Tongue (tissue), 1 donor: ENCODE measurements at regions not wholly inside any gene's neighbourhood (a gene's known extent, or its start where the extent isn't known, plus 50 kb on each side); places are given as distances from the start of the nearest gene placed in this dataset.

Experiments used
- DNase-seq: peaks from one replicate; pipeline ENCODE4 v3.0.0-alpha.2; 2015

- no peak for DNase-seq
These were observed 138.7 kb upstream of the BACH2 start for GRCh38 chr6:90435207-90435899.

GRCh38 chr6:90434094-90434493 lies 137.5 kb upstream of the BACH2 start:
- DNase-seq = no peak

GRCh38 chr6:90432937-90433336 lies 136.3 kb upstream of the BACH2 start:
- DNase-seq = no peak

- no peak for DNase-seq
These were observed 135.6 kb upstream of the BACH2 start for GRCh38 chr6:90432041-90432775.

- no peak for DNase-seq
These were observed 134.9 kb upstream of the BACH2 start for GRCh38 chr6:90431576-90431975.

- no peak for DNase-seq
These were observed 133.1 kb upstream of the BACH2 start for GRCh38 chr6:90429713-90430112.

- DNase-seq = no peak
These were observed 131.9 kb upstream of the BACH2 start for GRCh38 chr6:90428514-90428913.

- no peak for DNase-seq
These were observed 128.6 kb upstream of the BACH2 start for GRCh38 chr6:90425161-90425641.

- DNase-seq = no peak
These were observed 127.9 kb upstream of the BACH2 start for GRCh38 chr6:90424580-90424979.

GRCh38 chr6:90421666-90422065 lies 125.0 kb upstream of the BACH2 start:
- DNase-seq = no peak

GRCh38 chr6:90420500-90420899 lies 123.9 kb upstream of the BACH2 start:
- DNase-seq = no peak

GRCh38 chr6:90417385-90417784 lies 120.7 kb upstream of the BACH2 start:
- DNase-seq = no peak

GRCh38 chr6:90416322-90416721 lies 119.7 kb upstream of the BACH2 start:
- no peak for DNase-seq

GRCh38 chr6:90415178-90415577 lies 118.5 kb upstream of the BACH2 start:
- no peak for DNase-seq

GRCh38 chr6:90414352-90414751 lies 117.7 kb upstream of the BACH2 start:
- DNase-seq = no peak

GRCh38 chr6:90413867-90414266 lies 117.2 kb upstream of the BACH2 start:
- DNase-seq = peak; percentile 58

GRCh38 chr6:90413396-90413795 lies 116.8 kb upstream of the BACH2 start:
- DNase-seq = no peak

GRCh38 chr6:90412538-90413369 lies 116.1 kb upstream of the BACH2 start:
- DNase-seq = no peak

GRCh38 chr6:90411292-90411781 lies 114.7 kb upstream of the BACH2 start:
- DNase-seq = no peak

- DNase-seq = no peak
These were observed 113.1 kb upstream of the BACH2 start for GRCh38 chr6:90409700-90410099.

- DNase-seq = no peak
These were observed 110.3 kb upstream of the BACH2 start for GRCh38 chr6:90406957-90407356.

GRCh38 chr6:90406142-90406794 lies 109.6 kb upstream of the BACH2 start:
- no peak for DNase-seq
